Astrocyte (in vitro differentiated cells and primary cell): ENCODE measurements at regions not wholly inside any gene's neighbourhood (a gene's known extent, or its start where the extent isn't known, plus 50 kb on each side); places are given as distances from the start of the nearest gene placed in this dataset.

Experiments
- DNase-seq: peaks from one replicate; pipeline ENCODE4 v3.0.0-alpha.2; 2010; ENCODE audit warnings: low read depth
- FAIRE-seq: peaks from 2 replicates; lab custom pipeline; 2011; peaks lifted over from hg19 to GRCh38; lab: Jason Lieb, UNC
- H2AFZ ChIP-seq: 2 replicates; pipeline ENCODE4 v1.6.0; 2012; ENCODE audit warnings: low read depth, low read length, inconsistent platforms
- H3K27ac ChIP-seq: 2 replicates; pipeline ENCODE4 v1.5.1; 2011; ENCODE audit warnings: low read depth, low read length, inconsistent platforms
- H3K27me3 ChIP-seq: 2 replicates; pipeline ENCODE4 v1.6.0; 2011; ENCODE audit warnings: low read length, inconsistent platforms; ENCODE audit not compliant: insufficient read depth
- H3K36me3 ChIP-seq: 2 replicates; pipeline ENCODE4 v1.5.1; 2011; ENCODE audit warnings: low read length, inconsistent platforms; ENCODE audit not compliant: insufficient read depth
- H3K4me1 ChIP-seq: 2 replicates; pipeline ENCODE4 v1.5.1; 2011; ENCODE audit warnings: low read length, inconsistent platforms; ENCODE audit not compliant: insufficient read depth
- H3K4me2 ChIP-seq: 2 replicates; pipeline ENCODE4 v1.6.0; 2012; ENCODE audit warnings: low read length, inconsistent platforms
- H3K4me3 ChIP-seq: 2 replicates; pipeline ENCODE4 v1.5.1; 2011; ENCODE audit warnings: low read depth, mild to moderate bottlenecking, low read length, inconsistent platforms; ENCODE audit not compliant: insufficient read depth
- H3K79me2 ChIP-seq: 2 replicates; pipeline ENCODE4 v1.6.0; 2012; ENCODE audit warnings: mild to moderate bottlenecking, low read length, inconsistent platforms; ENCODE audit not compliant: insufficient read depth
- H3K9ac ChIP-seq: 2 replicates; pipeline ENCODE4 v1.6.0; 2012; ENCODE audit warnings: mild to moderate bottlenecking, low read length, inconsistent platforms
- H3K9me3 ChIP-seq: 2 replicates; pipeline ENCODE4 v1.5.1; 2012; ENCODE audit warnings: low read depth, mild to moderate bottlenecking, low read length, inconsistent platforms; ENCODE audit not compliant: insufficient read depth
- H4K20me1 ChIP-seq: 2 replicates; pipeline ENCODE4 v1.6.0; 2012; ENCODE audit warnings: low read length, inconsistent platforms; ENCODE audit not compliant: insufficient read depth
- H3K27ac Mint-ChIP-seq: one replicate; pipeline ENCODE4 v1.8.0; 2021; ENCODE audit warnings: mild to moderate bottlenecking, mixed read lengths; ENCODE audit not compliant: unreplicated experiment
- H3K27me3 Mint-ChIP-seq: one replicate; pipeline ENCODE4 v1.8.0; 2021; ENCODE audit warnings: low read depth, mixed read lengths; ENCODE audit not compliant: unreplicated experiment
- H3K36me3 Mint-ChIP-seq: one replicate; pipeline ENCODE4 v1.8.0; 2021; ENCODE audit warnings: low read depth, mixed read lengths; ENCODE audit not compliant: unreplicated experiment
- H3K4me1 Mint-ChIP-seq: one replicate; pipeline ENCODE4 v1.8.0; 2021; ENCODE audit warnings: low read depth, mixed read lengths; ENCODE audit not compliant: unreplicated experiment
- H3K4me3 Mint-ChIP-seq: one replicate; pipeline ENCODE4 v1.8.0; 2021; ENCODE audit warnings: mild to moderate bottlenecking, moderate library complexity, mixed read lengths; ENCODE audit not compliant: unreplicated experiment
- H3K9me3 Mint-ChIP-seq: one replicate; pipeline ENCODE4 v1.8.0; 2021; ENCODE audit warnings: mild to moderate bottlenecking, mixed read lengths; ENCODE audit not compliant: unreplicated experiment
- EZH2 ChIP-seq: IDR thresholded peaks from 2 replicates; pipeline ENCODE4 v1.6.1; 2012; ENCODE audit warnings: mild to moderate bottlenecking, low read length, inconsistent platforms; ENCODE audit not compliant: insufficient read depth
- TF ChIP-seq, protein P1 (sequence below): IDR thresholded peaks from 2 replicates; pipeline ENCODE4 v1.5.1; 2011; ENCODE audit warnings: low read depth, mild to moderate bottlenecking, inconsistent platforms, low read length, moderate library complexity; ENCODE audit not compliant: insufficient read depth

DNA sequence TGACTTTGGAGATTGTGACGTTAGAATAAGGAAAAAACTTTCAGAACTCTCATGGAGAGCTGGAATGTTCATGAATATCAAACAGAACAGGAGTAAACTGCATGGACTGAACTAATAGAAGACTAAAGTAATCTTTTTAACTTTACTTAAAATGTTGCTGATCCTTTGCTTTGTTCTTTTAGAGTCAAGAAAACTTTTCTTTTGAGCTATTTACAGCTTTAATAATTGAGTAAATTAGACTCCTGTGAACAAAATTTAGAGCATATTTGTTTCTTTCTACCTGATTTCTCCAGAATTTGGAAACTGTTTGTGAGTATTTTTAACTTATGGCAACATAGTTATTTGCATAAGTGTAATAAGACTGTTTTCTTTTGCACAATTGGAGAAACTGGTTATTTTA lies 146.3 kb downstream of the CDCA7 start:
- Histone ChIP-seq H4K20me1 (no peaks in the 10 kb centered on the region), H3K4me2 (no peak overlapping the region), H3K4me3 (no peak overlapping the region), H3K9me3 (peaks cover 2% of the 10 kb centered on the region), H3K27me3 (no peaks in the 10 kb centered on the region), H3K79me2 (no peaks in the 10 kb centered on the region), H3K36me3 (no peaks in the 10 kb centered on the region), H3K27ac (no peak overlapping the region), H3K9ac (no peak overlapping the region), H3K4me1 (no peaks in the 10 kb centered on the region), H2AFZ (no peak overlapping the region)
- Mint-ChIP-seq H3K36me3 (peaks cover 2% of the 10 kb centered on the region), H3K27me3 (no peaks in the 10 kb centered on the region), H3K4me1 (no peaks in the 10 kb centered on the region), H3K27ac (no peak overlapping the region), H3K9me3 (peaks cover 12% of the 10 kb centered on the region), H3K4me3 (no peak overlapping the region)
- no peak for DNase-seq
- TF ChIP-seq, protein P1, sequence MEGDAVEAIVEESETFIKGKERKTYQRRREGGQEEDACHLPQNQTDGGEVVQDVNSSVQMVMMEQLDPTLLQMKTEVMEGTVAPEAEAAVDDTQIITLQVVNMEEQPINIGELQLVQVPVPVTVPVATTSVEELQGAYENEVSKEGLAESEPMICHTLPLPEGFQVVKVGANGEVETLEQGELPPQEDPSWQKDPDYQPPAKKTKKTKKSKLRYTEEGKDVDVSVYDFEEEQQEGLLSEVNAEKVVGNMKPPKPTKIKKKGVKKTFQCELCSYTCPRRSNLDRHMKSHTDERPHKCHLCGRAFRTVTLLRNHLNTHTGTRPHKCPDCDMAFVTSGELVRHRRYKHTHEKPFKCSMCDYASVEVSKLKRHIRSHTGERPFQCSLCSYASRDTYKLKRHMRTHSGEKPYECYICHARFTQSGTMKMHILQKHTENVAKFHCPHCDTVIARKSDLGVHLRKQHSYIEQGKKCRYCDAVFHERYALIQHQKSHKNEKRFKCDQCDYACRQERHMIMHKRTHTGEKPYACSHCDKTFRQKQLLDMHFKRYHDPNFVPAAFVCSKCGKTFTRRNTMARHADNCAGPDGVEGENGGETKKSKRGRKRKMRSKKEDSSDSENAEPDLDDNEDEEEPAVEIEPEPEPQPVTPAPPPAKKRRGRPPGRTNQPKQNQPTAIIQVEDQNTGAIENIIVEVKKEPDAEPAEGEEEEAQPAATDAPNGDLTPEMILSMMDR = no peak
- no peak for TF ChIP-seq EZH2
- FAIRE-seq = no peak

DNA sequence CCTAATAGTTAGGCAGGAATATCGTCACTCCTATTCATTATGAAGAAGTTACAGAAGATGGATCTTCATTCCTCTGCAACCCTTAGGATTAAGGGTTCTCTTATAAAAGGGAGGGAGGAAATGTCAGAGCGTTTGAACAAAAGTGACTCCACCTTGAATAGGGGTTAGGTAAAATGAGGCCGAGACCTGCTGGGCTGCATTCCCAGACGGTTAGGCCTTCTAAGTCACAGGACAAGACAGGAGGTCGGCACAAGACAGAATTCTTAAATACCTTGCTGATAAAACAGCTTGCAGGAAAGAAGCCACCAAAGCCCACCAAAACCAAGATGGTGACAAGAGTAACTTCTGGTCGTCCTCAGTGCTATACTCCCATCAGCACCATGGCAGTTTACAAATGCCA lies 147.6 kb downstream of the CDCA7 start:
- no peak for FAIRE-seq
- no peak overlapping the region for H3K27ac Mint-ChIP-seq

DNA sequence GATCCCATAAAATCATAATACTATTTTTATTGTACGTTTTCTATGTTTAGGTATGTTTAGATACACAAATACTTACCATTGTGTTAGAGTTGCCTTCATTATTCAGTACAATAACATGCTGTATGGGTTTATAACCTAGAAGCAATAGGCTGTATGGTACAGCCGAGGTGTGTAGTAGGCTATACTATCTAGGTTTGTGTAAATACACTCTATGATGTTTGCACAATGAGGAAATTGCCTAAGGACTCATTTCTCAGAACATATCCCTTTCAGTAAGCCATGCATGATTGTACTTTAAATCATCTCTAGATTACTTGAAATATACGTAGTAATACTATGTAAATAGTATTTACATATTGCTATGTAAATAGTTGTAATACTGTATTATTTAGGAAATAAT lies 156.7 kb downstream of the CDCA7 start:
- DNase-seq (no peak), FAIRE-seq (no peak)
- H3K4me2 ChIP-seq = no peak overlapping the region
- H2AFZ ChIP-seq = no peak overlapping the region
- no peaks in the 10 kb centered on the region for H4K20me1 ChIP-seq
- TF ChIP-seq, protein P1 = no peak
- no peak for TF ChIP-seq EZH2
- peaks cover 2% of the 10 kb centered on the region for H3K9me3 Mint-ChIP-seq
- no peak overlapping the region for H3K9ac ChIP-seq
- H3K27me3 Mint-ChIP-seq = no peaks in the 10 kb centered on the region
- H3K4me3 Mint-ChIP-seq = no peak overlapping the region
- no peaks in the 10 kb centered on the region for H3K4me1 ChIP-seq
- H3K36me3 ChIP-seq = no peaks in the 10 kb centered on the region
- H3K9me3 ChIP-seq = no peaks in the 10 kb centered on the region
- H3K36me3 Mint-ChIP-seq = no peaks in the 10 kb centered on the region
- no peak overlapping the region for H3K4me3 ChIP-seq
- no peaks in the 10 kb centered on the region for H3K4me1 Mint-ChIP-seq
- no peak overlapping the region for H3K27ac ChIP-seq
- H3K27me3 ChIP-seq = peaks cover 2% of the 10 kb centered on the region
- H3K79me2 ChIP-seq = no peaks in the 10 kb centered on the region
- no peak overlapping the region for H3K27ac Mint-ChIP-seq

More for the DNA sequence above, 147.6 kb downstream of the CDCA7 start:
- DNase-seq = no peak
- H3K4me2 ChIP-seq = no peak overlapping the region
- no peak overlapping the region for H3K27ac ChIP-seq
- H3K9me3 Mint-ChIP-seq = peaks cover 12% of the 10 kb centered on the region
- H3K4me1 ChIP-seq = no peaks in the 10 kb centered on the region
- H4K20me1 ChIP-seq = no peaks in the 10 kb centered on the region
- no peak overlapping the region for H2AFZ ChIP-seq
- peaks cover 5% of the 10 kb centered on the region for H3K27me3 ChIP-seq
- H3K9ac ChIP-seq = no peak overlapping the region
- H3K36me3 Mint-ChIP-seq = no peaks in the 10 kb centered on the region
- peaks cover 2% of the 10 kb centered on the region for H3K9me3 ChIP-seq
- H3K27me3 Mint-ChIP-seq = no peaks in the 10 kb centered on the region
- TF ChIP-seq, protein P1 = no peak
- no peak for TF ChIP-seq EZH2
- H3K79me2 ChIP-seq = no peaks in the 10 kb centered on the region
- no peak overlapping the region for H3K4me3 Mint-ChIP-seq
- H3K4me1 Mint-ChIP-seq = no peaks in the 10 kb centered on the region
- no peak overlapping the region for H3K4me3 ChIP-seq
- H3K36me3 ChIP-seq = no peaks in the 10 kb centered on the region
